K562 (cell line): ENCODE measurements at regions not wholly inside any gene's neighbourhood (a gene's known extent, or its start where the extent isn't known, plus 50 kb on each side); places are given as distances from the start of the nearest gene placed in this dataset.

Source experiments
- ATAC-seq: fragments of 200-7000 bp; cut with Tn5 transposase; 3 replicates; pipeline ENCODE4 v1.9.1; 2020; ENCODE audit warnings: moderate library complexity
- BruUV-seq: library from RNA; stranded (reverse); fragments of 400-500 nt; replicated peaks from 2 replicates; lab custom pipeline; 2021; lab: Mats Ljungman, UMichigan
- CTCF ChIA-PET: fragments of 300-600 bp; formaldehyde crosslinking; extraction: SDS; loops from one replicate; lab custom pipeline; 2021; ENCODE audit warnings: low intra/inter-chr PET ratio; lab: Yijun Ruan, JAX
- POLR2A ChIA-PET: fragments of 300-600, 350-650 bp; sonication (Branson Sonifier 250); formaldehyde crosslinking; extraction: SDS; loops from one replicate; lab custom pipeline; 2021; ENCODE audit warnings: antibody characterized with exemption, inconsistent platforms; lab: Yijun Ruan, JAX
- DNase-seq, 4 experiments: peaks; one replicate each; pipeline versions ENCODE4 v3.0.0 to v3.0.0-alpha.2; 2011 to 2018; ENCODE audit warnings: low spot score in 3 of 4, mixed read lengths in 3 of 4; ENCODE audit errors: extremely low read depth in 1 of 4
- FAIRE-seq: peaks from 2 replicates; lab custom pipeline; 2011; peaks lifted over from hg19 to GRCh38; lab: Jason Lieb, UNC
- H2AFZ ChIP-seq: 2 replicates; pipeline ENCODE4 v1.6.0; 2011; ENCODE audit warnings: low read depth, low read length, control low read depth, inconsistent platforms
- H3K27ac ChIP-seq: fragments of 200-600 bp; 3 replicates; pipeline ENCODE4 v1.8.0; 2011; ENCODE audit warnings: low read depth, mild to moderate bottlenecking, control low read depth, inconsistent platforms, low read length, moderate library complexity, mixed read lengths; ENCODE audit errors: extremely low read depth
- H3K27me3 ChIP-seq, 2 experiments: fragments of 300-600 bp in 1 of 2; 2 replicates in 1 of 2; 3 replicates in 1 of 2; pipeline versions ENCODE4 v1.6.0 to v1.8.0; 2011; ENCODE audit warnings: inconsistent platforms in 2 of 2, low read length in 2 of 2, mild to moderate bottlenecking in 1 of 2, mixed read lengths in 1 of 2, moderate library complexity in 1 of 2; ENCODE audit not compliant: control insufficient read depth in 2 of 2, insufficient read depth in 2 of 2
- H3K36me3 ChIP-seq: fragments of 300-600 bp; 3 replicates; pipeline ENCODE4 v1.8.0; 2011; ENCODE audit warnings: mild to moderate bottlenecking, low read length, inconsistent platforms; ENCODE audit not compliant: control insufficient read depth, insufficient read depth
- H3K4me1 ChIP-seq, 2 experiments: fragments of 200-600 bp in 1 of 2; replicated peaks in 1 of 2; 2 replicates in 1 of 2; 3 replicates in 1 of 2; pipeline versions ENCODE4 v1.5.1 to v1.8.0; 2011; ENCODE audit warnings: inconsistent platforms in 2 of 2, low read length in 2 of 2, mild to moderate bottlenecking in 1 of 2, mixed read lengths in 1 of 2, moderate library complexity in 1 of 2; ENCODE audit not compliant: control insufficient read depth in 2 of 2, insufficient read depth in 2 of 2
- H3K4me2 ChIP-seq: 2 replicates; pipeline ENCODE4 v1.6.1; 2011; ENCODE audit warnings: low read length, control low read depth, inconsistent platforms, mixed read lengths; ENCODE audit not compliant: insufficient read depth
- H3K4me3 ChIP-seq: fragments of 200-600 bp; sonication (generic), shearing (Covaris generic); 2 replicates; pipeline ENCODE4 v1.5.1; 2016; ENCODE audit warnings: control low read depth, inconsistent platforms
- H3K79me2 ChIP-seq: fragments of 200-600 bp; 3 replicates; pipeline ENCODE4 v1.8.0; 2011; ENCODE audit warnings: low read length, inconsistent platforms; ENCODE audit not compliant: control insufficient read depth, insufficient read depth
- H3K9ac ChIP-seq, 2 experiments: 2 replicates each; pipeline versions ENCODE4 v1.6.0 to v1.6.1; 2011; ENCODE audit warnings: low read depth in 2 of 2, low read length in 2 of 2, control low read depth in 1 of 2, inconsistent platforms in 1 of 2, mild to moderate bottlenecking in 1 of 2, mixed read lengths in 1 of 2; ENCODE audit not compliant: insufficient read depth in 1 of 2
- H3K9me1 ChIP-seq: one replicate; pipeline ENCODE4 v1.6.0; 2011; ENCODE audit warnings: inconsistent platforms, mild to moderate bottlenecking, low read length, moderate library complexity; ENCODE audit not compliant: control insufficient read depth, insufficient read depth
- H3K9me3 ChIP-seq: replicated peaks from 2 replicates; pipeline ENCODE4 v1.5.1; 2011; ENCODE audit warnings: low read depth, low read length, inconsistent platforms; ENCODE audit not compliant: control insufficient read depth, insufficient read depth
- H4K20me1 ChIP-seq: replicated peaks from 2 replicates; pipeline ENCODE4 v1.6.1; 2011; ENCODE audit warnings: low read length, inconsistent platforms, mixed read lengths; ENCODE audit not compliant: control insufficient read depth, insufficient read depth
- ARHGAP35 ChIP-seq: fragments of 450-650 bp; IDR thresholded peaks from 2 replicates; pipeline ENCODE4 v1.6.1; 2018; ENCODE audit not compliant: partially characterized antibody
- BACH1 ChIP-seq: fragments of 200-800 bp; sonication (Bioruptor generic); IDR thresholded peaks from 2 replicates; pipeline ENCODE4 v1.6.1; 2016; ENCODE audit warnings: missing genetic modification characterization, missing compliant biosample characterization
- BDP1 ChIP-seq: IDR thresholded peaks from 3 replicates; pipeline ENCODE4 v1.6.1; 2011; ENCODE audit not compliant: insufficient read length, insufficient read depth
- RUNX1 ChIP-seq: sonication (generic); IDR thresholded peaks from 2 replicates; pipeline ENCODE4 v1.6.1; 2016; ENCODE audit warnings: antibody characterized with exemption, low read depth
- TFAM ChIP-seq: fragments of 250-450 bp; sonication (Bioruptor Pico); conservative IDR thresholded peaks from 2 replicates; pipeline ENCODE4 v1.5.0; 2021; ENCODE audit warnings: mild to moderate bottlenecking, moderate library complexity
- ZNF143 ChIP-seq: sonication (generic); formaldehyde crosslinking; IDR thresholded peaks from 2 replicates; pipeline ENCODE4 v1.9.0; 2022; ENCODE audit warnings: mild to moderate bottlenecking, missing genetic modification reagents
- ZNF282 ChIP-seq: sonication (generic); formaldehyde crosslinking; IDR thresholded peaks from 2 replicates; pipeline ENCODE4 v1.8.1; 2023; ENCODE audit warnings: missing genetic modification reagents
- ZNF778 ChIP-seq: fragments of 450-650 bp; formaldehyde crosslinking; IDR thresholded peaks from 2 replicates; pipeline ENCODE4 v1.4.0; 2020; ENCODE audit warnings: mild to moderate bottlenecking, moderate library complexity
- WGBS: fragments of 100-300 bp; shearing (Covaris generic); methylation state at CpG from one replicate; pipeline ENCODE4 v1.1.6; 2016; ENCODE audit warnings: low coverage, mixed read lengths; ENCODE audit not compliant: insufficient coverage; ENCODE audit errors: missing lambda C conversion rate; 5-methylcytosine and 5-hydroxymethylcytosine counted together
- in situ Hi-C: fragments of 300-500 bp; cut with MboI; formaldehyde crosslinking; loops from 4 replicates; pipeline ENCODE4 v1.15.0; 2018; ENCODE audit warnings: inconsistent platforms, mixed read lengths
- intact Hi-C: fragments of 100-400 bp; cut with micrococcal nuclease; formaldehyde crosslinking; loops from 2 replicates; pipeline ENCODE4 v1.14.2; 2022
- TF ChIP-seq, protein P1 (sequence below): fragments of 450-650 bp; IDR thresholded peaks from 2 replicates; pipeline ENCODE4 v1.6.1; 2017; ENCODE audit warnings: mild to moderate bottlenecking, moderate library complexity
- TF ChIP-seq, protein P2 (sequence below), 2 experiments: fragments of 200-800 bp in 1 of 2; sonication (Bioruptor generic) in 1 of 2; sonication (generic) in 1 of 2; formaldehyde crosslinking in 1 of 2; IDR thresholded peaks in 1 of 2; conservative IDR thresholded peaks in 1 of 2; 2 replicates each; pipeline versions ENCODE4 v1.5.0 to v1.6.1; 2016 to 2020; ENCODE audit warnings: missing compliant biosample characterization in 1 of 2, missing genetic modification characterization in 1 of 2, missing genetic modification reagents in 1 of 2

DNA sequence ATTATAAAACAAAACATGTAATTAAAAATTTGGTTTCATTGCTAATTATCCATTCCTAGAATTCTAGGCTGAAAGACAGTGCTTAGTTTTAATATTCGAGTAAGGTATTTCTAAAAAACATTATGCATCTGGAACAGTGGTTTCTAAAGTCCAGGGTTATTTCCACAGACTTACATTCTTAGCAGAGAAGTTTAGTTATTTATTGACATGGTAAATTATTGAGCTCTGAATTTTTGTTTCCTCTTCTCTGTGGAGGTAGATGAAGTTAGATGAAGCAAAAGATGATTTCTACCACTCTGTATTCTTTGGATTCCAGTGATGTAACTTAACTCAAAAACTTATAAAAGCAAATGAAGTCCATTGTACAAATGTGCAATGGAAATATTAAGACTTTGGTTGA, 709.4 kb downstream of the MRPL39 start:
- WGBS = 0% methylated on average over 1 of the region's 1 CpG
- Histone ChIP-seq H3K79me2 (no peaks in the 10 kb centered on the region), H2AFZ (no peak overlapping the region), H3K9me3 (no peaks in the 10 kb centered on the region; the same call in 1 of the 2 replicates), H3K9ac (no peak overlapping the region), H3K4me3 (no peak overlapping the region), H4K20me1 (no peaks in the 10 kb centered on the region), H3K27me3 (no peaks in the 10 kb centered on the region), H3K36me3 (no peaks in the 10 kb centered on the region), H3K4me2 (no peak overlapping the region), H3K9me1 (no peaks in the 10 kb centered on the region), H3K4me1 (no peaks in the 10 kb centered on the region), H3K27ac (no peak overlapping the region)
- intact Hi-C loops (no loop called here), in situ Hi-C loops (no loop called here)
- DNase-seq (no peak), ATAC-seq (no peak), FAIRE-seq (no peak)
- ChIA-PET POLR2A (no interaction called here), CTCF (no interaction called here)
- BruUV-seq = no TSS peak
- TF ChIP-seq TFAM (CRISPR knock-in tag) = no peak
- TF ChIP-seq, protein P1, sequence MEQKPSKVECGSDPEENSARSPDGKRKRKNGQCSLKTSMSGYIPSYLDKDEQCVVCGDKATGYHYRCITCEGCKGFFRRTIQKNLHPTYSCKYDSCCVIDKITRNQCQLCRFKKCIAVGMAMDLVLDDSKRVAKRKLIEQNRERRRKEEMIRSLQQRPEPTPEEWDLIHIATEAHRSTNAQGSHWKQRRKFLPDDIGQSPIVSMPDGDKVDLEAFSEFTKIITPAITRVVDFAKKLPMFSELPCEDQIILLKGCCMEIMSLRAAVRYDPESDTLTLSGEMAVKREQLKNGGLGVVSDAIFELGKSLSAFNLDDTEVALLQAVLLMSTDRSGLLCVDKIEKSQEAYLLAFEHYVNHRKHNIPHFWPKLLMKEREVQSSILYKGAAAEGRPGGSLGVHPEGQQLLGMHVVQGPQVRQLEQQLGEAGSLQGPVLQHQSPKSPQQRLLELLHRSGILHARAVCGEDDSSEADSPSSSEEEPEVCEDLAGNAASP = no peak
- TF ChIP-seq ZNF143 = no peak

DNA sequence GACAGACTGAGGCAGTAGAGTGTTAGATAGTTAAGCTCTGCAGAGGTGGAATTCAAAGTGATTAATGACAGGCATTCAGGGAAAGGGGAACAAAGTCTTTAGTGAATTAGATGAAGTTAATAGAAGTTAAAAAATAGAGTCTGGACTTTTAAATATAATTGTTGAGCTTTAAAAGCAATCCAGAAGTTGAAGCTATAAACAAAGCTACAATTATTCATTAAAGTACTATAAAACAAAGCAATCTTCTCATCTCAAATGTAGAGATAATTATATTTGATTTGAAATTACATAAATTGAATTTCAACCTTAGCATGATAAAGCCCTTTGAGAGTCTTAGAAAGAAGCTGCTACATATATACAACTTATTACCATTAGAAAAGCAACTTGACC, 710.6 kb downstream of the MRPL39 start:
- H2AFZ ChIP-seq = no peak overlapping the region
- no peak overlapping the region for H3K27ac ChIP-seq
- H3K4me3 ChIP-seq = no peak overlapping the region
- intact Hi-C loops = no loop called here
- H3K27me3 ChIP-seq = no peaks in the 10 kb centered on the region
- TF ChIP-seq, protein P2, sequence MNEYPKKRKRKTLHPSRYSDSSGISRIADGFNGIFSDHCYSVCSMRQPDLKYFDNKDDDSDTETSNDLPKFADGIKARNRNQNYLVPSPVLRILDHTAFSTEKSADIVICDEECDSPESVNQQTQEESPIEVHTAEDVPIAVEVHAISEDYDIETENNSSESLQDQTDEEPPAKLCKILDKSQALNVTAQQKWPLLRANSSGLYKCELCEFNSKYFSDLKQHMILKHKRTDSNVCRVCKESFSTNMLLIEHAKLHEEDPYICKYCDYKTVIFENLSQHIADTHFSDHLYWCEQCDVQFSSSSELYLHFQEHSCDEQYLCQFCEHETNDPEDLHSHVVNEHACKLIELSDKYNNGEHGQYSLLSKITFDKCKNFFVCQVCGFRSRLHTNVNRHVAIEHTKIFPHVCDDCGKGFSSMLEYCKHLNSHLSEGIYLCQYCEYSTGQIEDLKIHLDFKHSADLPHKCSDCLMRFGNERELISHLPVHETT (CRISPR knock-in tag; conservative IDR thresholded peaks at IDR 0.05 in 1 of 2, IDR thresholded peaks at IDR 0.05 in 1 of 2) = no peak
- TF ChIP-seq RUNX1 (no peak), BACH1 (tag) (no peak), ZNF778 (no peak), ARHGAP35 (no peak), BDP1 (no peak), ZNF282 (no peak)
- POLR2A ChIA-PET = no interaction called here
- DNase-seq (no peak), ATAC-seq (no peak), FAIRE-seq (no peak)
- H3K36me3 ChIP-seq = no peaks in the 10 kb centered on the region
- H3K9me3 ChIP-seq = no peaks in the 10 kb centered on the region; the same call in 1 of the 2 replicates
- CTCF ChIA-PET = no interaction called here
- no TSS peak for BruUV-seq
- no peak overlapping the region for H3K4me2 ChIP-seq
- H3K79me2 ChIP-seq = no peaks in the 10 kb centered on the region
- in situ Hi-C loops = no loop called here
- no peaks in the 10 kb centered on the region for H3K4me1 ChIP-seq
- no peaks in the 10 kb centered on the region for H3K9me1 ChIP-seq
- H4K20me1 ChIP-seq = no peaks in the 10 kb centered on the region
- no peak overlapping the region for H3K9ac ChIP-seq
